ENCODE measurements at regions not wholly inside any gene's neighbourhood (a gene's known extent, or its start where the extent isn't known, plus 50 kb on each side); places are given as distances from the start of the nearest gene placed in this dataset.

- POLR2A ChIA-PET = no interaction called here
- TF ChIP-seq CTCF (IDR thresholded peaks at IDR 0.05; ENCODE audit: insufficient read depth, low read depth, low read length) = no peak
- H3K27me3 ChIP-seq (ENCODE audit: control insufficient read depth, insufficient read depth, low read length) = peaks cover 4% of the 10 kb centered on the region
- no peak for DNase-seq (ENCODE audit: low read depth)
- no peaks in the 10 kb centered on the region for H3K36me3 ChIP-seq (ENCODE audit: control insufficient read depth, insufficient read depth, low read length)
- no peak overlapping the region for H3K4me3 ChIP-seq (ENCODE audit: low read depth, low read length)
- CTCF ChIA-PET = interaction anchor here (0.8 to 1.7 kb wide), 6 partner anchors 14 to 277 kb away, joined by 3 to 9 read pairs (median 3); no protein-coding TSS in a partner anchor
Measured at GRCh38 chr12:132430838-132431774, 58.8 kb upstream of the FBRSL1 start.

GRCh38 chr12:132429946-132430643, 59.9 kb upstream of the FBRSL1 start:
- no peak overlapping the region for H3K4me3 ChIP-seq (ENCODE audit: low read depth, low read length)
- no peak for DNase-seq (ENCODE audit: low read depth)
- H3K36me3 ChIP-seq (ENCODE audit: control insufficient read depth, insufficient read depth, low read length) = no peaks in the 10 kb centered on the region
- ChIA-PET POLR2A (no interaction called here), CTCF (interaction anchor here (0.8 to 1.2 kb wide), 5 partner anchors 13 to 276 kb away, joined by 3 to 9 read pairs (median 3); no protein-coding TSS in a partner anchor)
- TF ChIP-seq CTCF (IDR thresholded peaks at IDR 0.05; ENCODE audit: insufficient read depth, low read depth, low read length) = no peak
- peaks cover 4% of the 10 kb centered on the region for H3K27me3 ChIP-seq (ENCODE audit: control insufficient read depth, insufficient read depth, low read length)

- POLR2A ChIA-PET = no interaction called here
- CTCF ChIA-PET = interaction anchor here (1.2 kb wide), 1 partner anchor 14 kb away, joined by 9 read pairs; no protein-coding TSS in a partner anchor
- no peak for TF ChIP-seq CTCF (IDR thresholded peaks at IDR 0.05; ENCODE audit: insufficient read depth, low read depth, low read length)
- Histone ChIP-seq H3K27me3 (ENCODE audit: control insufficient read depth, insufficient read depth, low read length) (peaks cover 4% of the 10 kb centered on the region), H3K36me3 (ENCODE audit: control insufficient read depth, insufficient read depth, low read length) (no peaks in the 10 kb centered on the region), H3K4me3 (ENCODE audit: low read depth, low read length) (no peak overlapping the region)
- DNase-seq (ENCODE audit: low read depth) = no peak
Measured at GRCh38 chr12:132429602-132429945, 60.4 kb upstream of the FBRSL1 start.

GRCh38 chr12:132428936-132429601, 60.9 kb upstream of the FBRSL1 start:
- ChIA-PET CTCF (interaction anchor here (3.7 kb wide), 1 partner anchor 14 kb away, joined by 22 read pairs; no protein-coding TSS in a partner anchor), POLR2A (no interaction called here)
- DNase-seq (ENCODE audit: low read depth) = no peak
- Histone ChIP-seq H3K27me3 (ENCODE audit: control insufficient read depth, insufficient read depth, low read length) (peaks cover 4% of the 10 kb centered on the region), H3K36me3 (ENCODE audit: control insufficient read depth, insufficient read depth, low read length) (no peaks in the 10 kb centered on the region), H3K4me3 (ENCODE audit: low read depth, low read length) (no peak overlapping the region)
- no peak for TF ChIP-seq CTCF (IDR thresholded peaks at IDR 0.05; ENCODE audit: insufficient read depth, low read depth, low read length)
